NCI-H1436 treated with DMSO at 0.1 percent for 48 hours (cell line): ENCODE measurements at regions not wholly inside any gene's neighbourhood (a gene's known extent, or its start where the extent isn't known, plus 50 kb on each side); places are given as distances from the start of the nearest gene placed in this dataset.

Experiments used
- DNase-seq: peaks from one replicate; lab custom pipeline; 2025; lab: John Stamatoyannopoulos, UW

DNA sequence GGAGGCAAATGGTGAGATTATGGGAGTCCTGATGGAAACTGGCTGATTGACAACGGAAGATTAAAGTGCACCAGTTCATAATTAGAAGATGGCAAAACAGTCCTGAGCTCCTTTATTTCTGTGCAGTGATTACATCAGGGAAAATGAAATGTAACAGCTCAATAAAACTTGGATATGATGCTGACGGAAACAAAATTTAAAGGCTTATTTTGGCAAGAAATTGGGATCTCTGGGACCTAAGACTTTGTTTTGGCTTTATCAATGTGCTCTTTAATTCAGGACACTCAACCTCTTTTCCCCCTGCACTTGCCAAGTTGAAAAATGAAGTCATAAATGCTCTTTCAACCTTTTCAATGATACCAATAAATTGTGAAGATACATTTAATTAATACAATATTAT lies 226.8 kb downstream of the C6orf118 start:
- DNase-seq: no peak

DNA sequence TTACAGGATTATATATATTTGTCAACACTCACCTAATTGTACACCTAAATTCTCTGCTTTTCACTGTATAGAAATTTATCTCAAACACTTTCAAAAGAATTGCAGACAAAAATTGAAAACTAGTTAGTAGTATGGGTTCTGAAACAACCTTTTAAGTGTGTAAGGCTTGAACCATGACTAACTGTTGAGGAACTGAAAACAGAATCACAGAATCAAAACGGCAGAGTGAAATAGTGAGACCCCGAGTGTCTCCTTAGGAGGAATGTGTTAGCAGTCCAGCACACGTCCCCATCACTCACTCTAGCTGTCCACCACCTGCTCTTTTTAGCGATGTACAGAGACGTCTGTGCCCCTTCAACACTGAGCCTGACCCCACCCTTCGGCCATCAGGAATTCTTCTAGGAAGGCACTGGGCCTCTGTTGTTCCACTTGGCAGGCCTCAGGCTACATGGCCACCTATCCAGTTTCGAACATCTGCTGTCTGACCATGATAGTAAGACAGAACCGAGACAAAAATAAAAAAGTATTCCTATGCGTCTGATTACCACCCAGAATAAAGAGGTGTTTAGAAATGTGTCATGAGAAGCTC lies 227.4 kb downstream of the C6orf118 start:
- no peak for DNase-seq

DNA sequence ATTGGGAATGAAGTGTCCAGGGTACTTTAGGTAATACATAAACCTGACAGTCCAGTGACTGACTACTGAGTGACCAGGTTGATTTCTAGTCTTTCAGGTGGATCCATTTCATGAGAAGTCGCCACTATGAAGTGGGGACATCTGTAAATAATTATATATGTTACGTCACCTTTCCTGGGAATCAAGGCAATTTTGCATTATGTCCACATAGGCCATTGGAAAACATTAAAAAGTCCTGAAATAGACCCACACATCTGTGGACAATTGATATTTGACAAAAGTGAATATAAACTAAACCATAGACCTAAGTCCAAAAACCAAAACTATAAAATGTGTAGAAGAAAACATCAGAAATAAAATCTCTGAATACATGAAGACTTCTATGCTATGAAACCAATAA lies 231.5 kb downstream of the C6orf118 start:
- DNase-seq: no peak

DNA sequence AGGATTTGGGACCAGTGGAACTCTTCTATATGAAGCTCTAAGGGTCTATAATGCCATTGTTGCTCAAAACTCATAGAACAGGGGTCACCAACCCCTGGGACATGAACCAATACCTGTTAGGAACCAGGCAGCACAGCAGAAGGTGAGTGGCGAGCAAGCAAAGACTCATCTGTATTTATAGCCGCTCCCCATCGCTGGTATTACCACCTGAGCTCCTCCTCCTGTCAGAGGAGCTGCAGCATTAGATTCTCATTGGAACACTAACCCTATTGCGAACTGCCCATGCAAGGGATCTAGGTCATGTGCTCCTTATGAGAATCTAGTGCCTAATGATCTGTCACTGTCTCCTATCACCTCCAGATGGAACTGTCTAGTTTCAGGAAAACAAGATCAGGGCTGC lies 237.5 kb downstream of the C6orf118 start:
- DNase-seq: no peak

DNA sequence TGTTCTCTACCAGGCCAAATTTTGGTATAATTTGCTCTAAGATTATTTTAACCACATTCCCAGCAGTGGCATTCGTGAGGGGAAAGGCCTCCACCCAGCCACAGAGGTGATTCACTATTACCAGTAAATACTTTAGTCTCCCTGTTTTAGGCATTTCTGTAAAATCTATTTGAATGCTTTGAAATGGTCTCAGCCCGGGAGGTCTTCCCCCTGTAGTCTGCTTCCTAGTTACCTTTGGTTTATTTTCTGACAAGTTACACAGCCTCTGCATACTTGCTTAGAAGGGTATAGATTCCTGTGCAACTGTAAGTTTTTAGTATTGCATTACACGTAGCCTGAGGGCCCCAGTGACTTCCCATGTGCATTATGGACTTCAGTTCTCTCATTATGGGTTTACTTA lies 248.7 kb downstream of the C6orf118 start:
- DNase-seq: no peak

DNA sequence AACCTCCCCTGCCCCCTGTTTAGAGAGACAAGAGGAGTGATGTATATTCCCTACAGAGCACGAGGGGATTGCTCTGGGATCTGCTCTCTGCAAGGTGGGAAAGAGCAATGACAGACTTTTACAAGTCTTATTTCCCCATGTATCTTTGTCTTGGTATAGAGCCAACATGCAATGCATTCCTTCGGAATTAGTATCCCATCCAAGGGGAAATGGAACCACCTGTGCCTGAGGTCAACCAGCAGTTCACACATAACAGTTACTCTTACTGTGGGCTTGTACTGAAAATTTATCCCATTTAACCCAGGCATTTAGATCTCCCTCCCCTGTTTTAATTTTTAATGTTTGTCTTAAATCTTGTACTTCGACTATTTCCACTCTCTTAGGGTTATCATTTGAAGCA lies 250.4 kb downstream of the C6orf118 start:
- no peak for DNase-seq

DNA sequence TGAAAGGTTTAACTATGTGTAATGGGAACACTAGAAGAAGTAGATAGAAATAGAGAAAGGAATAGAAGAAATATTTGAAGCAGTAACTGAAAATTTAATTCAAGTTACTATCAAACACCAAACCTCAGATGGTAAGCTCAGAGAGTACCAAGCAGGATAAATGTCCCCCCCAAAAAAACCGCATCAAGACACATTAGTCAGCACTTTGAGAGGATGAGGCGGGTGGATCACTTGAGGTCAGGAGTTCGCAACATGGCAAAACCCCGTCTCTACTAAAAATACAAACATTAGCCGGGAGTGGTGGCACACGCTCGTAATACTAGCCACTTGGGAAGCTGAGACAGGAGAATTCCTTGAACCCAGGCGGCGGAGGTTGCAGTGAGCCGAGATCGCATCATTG lies 253.1 kb downstream of the C6orf118 start:
- no peak for DNase-seq

DNA sequence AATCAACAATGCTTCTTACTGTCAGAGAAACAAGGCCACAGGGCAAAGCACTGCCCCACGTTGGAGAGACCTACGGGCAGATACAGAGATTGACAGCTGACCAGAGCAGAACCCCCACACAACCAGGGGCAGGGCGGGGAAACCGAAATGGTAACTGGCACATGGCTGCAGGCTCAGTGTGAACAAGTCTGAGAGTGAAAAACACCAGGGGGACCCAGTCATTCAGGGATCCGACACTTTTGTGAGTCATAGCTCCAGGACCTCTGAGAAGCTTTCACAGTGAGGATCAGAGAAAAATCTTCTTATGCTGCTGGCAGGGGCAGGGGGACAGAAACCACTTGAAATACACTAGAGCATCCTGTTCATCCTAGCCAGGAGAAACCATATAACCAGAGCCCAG lies 254.2 kb downstream of the C6orf118 start:
- no peak for DNase-seq

DNA sequence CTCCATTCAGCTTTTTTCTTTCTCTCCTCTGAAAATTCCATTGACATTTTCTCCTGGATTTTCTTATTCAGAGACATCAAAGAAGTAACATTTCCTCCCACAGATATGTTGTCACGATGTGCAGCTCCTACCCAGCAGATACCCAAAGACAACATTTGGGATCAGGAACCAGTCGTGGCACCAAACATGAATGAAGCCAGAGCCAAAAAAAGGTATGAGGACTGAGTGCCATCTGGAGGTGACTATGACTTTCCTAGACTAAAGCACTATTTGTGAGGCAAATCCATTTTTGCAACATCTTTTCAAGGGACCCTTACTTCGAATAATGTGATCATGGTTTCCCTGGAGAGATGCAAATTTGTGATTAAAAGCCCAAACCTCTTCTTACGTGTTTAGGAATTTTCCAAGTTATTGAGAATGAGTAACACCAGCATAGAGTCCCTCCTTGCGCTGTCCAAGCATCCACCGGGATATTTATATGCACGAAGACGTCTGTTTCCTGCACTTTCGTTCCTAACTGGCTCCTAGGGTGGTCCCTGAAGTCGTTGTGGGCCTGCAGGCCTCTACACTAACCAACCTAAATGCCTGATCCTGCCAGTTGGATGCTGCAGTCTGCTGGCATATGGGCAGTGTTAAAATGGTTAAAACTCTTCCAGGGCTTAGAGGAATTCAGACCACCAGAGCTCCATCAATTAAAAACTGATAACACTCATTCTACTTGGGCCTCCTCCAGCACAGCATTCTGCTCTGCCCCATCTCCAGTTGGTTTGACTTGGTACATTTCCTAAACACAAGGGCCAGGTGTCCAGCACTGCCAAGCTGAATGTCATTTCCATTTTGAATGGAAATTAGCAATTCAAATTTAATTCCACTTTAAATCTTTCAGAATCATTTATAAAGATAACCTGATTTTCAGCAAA lies 256.6 kb downstream of the C6orf118 start:
- DNase-seq: no peak

DNA sequence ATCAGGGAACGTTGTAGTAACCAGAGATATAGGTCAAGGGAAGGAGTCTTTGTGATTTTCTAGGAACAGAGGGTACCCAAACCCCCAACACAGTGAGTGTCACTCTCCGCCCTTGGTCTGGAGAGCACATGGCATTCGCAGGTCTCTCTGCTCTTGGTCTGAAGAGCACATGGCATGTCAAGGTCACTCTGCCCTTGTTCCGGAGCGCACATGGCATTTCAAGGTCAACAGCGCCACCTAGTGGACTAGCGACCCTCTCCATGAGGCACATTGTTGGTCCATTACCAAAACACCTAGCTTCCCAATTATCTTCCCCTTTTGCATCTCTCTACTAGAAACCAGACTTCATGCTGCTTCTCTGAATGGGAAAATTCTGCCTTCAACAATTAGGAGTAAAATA lies 260.0 kb downstream of the C6orf118 start:
- DNase-seq: no peak

DNA sequence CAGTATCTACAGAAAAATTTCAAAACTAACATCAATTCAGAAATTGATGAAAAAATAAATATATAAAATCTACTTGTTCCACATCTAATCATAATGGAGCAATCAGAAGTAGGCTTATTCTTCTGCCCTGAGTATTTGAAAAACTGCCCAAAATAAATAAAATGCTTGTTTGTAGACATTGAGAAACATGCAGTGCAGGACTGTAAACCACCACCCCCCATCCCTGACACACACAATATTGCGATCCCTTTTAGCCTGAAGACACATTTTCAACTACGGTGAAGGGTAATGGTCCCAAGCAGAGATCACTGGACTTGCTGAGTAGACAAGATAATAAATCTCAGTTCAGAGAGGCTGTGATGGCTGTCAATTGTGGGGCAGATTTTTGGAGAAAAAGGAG lies 261.5 kb downstream of the C6orf118 start:
- DNase-seq: no peak

DNA sequence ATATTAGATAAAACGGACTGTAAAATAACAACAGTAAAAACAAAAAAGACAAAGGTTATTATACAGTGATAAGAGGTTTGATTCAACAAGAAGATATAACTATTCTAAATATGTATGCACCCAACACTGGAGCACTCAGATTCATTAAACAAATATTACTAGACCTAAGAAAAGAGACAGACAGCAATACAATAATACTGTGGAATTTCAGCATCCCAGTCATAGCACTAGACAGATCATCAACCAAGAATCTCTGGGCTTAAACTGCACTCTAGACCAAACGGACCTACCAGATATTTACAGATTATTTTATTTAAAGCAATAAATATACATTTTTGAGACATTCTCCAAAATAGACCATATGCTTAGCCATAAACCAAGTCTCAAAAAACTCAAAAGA lies 263.8 kb downstream of the C6orf118 start:
- DNase-seq: no peak

DNA sequence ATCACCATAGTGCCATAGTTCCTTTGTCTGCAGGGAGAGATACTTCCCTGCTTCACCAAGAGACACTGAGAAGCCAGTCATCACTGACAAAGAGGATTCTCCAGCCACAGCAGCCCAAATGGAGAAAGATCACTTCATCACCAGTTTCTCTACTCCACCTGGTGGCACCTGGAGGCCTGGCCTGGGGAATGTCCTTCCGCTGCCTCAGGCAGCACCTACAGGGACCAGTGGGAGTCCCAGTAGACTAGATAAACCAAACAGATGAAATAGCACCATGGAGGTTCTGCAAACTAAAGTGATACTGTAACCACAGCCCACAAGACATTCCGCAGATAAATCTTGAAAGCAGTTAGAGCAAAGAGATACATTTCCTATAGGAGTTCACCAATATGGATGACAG lies 266.5 kb downstream of the C6orf118 start:
- DNase-seq: no peak

DNA sequence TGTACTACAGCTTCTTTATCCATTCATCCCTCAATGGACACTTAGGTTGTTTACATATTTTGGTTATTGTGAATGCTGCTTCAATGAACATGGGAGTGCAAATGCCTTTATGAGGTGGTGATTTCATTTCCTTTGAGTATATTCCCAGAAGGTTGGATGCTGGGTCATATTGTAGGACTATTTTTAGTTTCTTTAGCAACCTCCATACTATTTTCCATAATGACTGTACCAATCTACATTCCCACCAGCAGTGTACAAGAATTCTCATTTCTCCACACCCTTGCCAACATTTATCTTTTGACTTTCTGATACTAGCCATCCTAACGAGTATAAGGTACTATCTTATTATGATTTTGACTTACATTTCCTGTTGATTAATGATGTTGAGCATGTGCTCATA lies 269.0 kb downstream of the C6orf118 start:
- no peak for DNase-seq

DNA sequence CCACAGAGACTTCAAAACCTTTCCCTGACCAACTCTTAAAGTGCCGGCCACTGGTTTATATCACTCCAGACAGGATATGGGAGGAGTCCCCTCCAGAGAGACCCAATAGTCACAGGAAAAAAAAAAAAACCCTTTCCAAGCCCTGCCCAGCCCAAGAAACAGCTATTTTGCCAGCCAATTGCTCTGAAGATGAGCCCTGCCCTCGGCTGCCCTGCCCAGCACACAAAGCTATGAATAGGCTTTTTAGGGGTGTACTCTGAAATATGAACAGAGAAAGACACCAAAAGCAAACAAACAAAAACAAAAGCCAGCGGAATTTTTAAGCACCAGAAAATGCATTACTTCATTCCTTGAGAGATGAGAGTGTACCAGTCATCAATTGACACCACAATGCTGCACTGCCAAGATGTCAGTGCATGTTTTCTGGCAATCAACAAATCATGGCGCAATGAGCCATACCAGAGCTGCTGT lies 275.1 kb downstream of the C6orf118 start:
- no peak for DNase-seq

DNA sequence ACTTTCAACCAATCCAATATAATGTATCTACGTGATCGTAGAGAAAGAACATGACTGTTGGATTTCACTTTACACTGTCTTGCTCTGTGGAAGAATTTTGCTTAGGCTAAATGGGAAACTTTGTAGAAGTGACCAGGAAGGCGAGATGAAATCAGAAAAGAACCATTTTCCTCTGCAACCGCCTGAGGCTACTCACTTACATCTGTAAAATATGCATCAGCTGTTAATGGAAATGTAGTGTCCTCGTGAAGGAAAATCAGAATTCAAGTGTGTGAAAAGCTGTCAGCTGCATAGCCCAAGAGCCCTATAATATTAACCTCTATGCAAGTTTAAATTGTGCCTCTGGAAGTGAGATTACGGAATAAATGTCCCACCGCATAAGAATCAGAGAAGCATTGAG lies 277.9 kb downstream of the C6orf118 start:
- DNase-seq: no peak

DNA sequence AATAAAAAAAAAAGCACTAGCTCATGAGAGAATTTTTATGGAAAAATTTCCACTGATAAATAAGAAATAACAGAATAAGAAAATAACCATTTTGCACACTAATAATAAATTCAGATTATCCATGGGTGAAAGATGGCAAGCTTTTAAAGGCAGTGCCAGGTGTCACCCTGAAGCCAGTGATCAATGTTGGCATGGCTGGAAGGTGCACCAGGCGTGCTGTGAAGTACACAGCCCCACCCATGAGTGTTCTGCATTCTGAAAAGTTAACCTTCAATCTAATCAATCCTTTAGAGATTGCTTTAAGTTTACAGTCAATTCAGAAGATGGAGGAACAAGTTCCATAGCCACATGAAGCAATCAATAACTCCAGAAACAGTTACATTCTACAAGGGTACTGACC lies 284.4 kb downstream of the C6orf118 start:
- no peak for DNase-seq

DNA sequence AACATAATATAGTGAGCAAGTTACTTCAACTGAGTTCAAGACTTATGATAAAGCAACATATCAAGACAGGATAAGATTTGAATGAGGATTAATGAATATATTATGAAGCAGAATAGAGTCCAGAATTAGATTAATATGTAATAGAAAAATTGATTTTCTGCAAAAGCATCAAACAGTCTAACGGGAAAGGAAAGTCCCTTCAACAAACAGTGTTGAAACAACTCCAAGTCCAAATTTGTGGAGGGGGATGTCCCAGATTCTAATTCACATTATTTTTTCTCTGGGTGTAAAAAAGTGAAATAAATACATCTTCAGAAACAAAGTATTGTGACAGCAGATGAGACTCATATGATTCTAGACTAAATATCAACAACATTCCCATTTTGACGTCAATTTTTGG lies 289.7 kb downstream of the C6orf118 start:
- no peak for DNase-seq

DNA sequence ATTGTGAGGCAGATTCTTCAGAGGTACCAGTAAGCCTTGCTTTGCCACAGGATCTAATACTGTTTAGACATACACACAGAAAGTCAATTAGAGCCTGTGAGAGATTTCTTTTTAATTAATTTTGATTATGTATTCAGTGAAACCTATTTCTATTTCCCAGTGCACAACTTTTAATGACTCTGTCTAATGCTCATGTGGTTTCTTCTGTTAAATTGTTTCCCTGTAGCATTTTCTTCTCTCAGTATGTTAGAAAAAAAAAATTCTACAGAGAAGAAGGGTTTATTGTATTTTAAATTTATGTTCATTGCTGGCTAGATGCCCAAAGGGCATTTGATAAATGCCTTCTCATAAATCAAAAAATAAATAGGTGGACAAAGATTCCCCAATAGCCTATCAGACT lies 293.7 kb downstream of the C6orf118 start:
- no peak for DNase-seq

DNA sequence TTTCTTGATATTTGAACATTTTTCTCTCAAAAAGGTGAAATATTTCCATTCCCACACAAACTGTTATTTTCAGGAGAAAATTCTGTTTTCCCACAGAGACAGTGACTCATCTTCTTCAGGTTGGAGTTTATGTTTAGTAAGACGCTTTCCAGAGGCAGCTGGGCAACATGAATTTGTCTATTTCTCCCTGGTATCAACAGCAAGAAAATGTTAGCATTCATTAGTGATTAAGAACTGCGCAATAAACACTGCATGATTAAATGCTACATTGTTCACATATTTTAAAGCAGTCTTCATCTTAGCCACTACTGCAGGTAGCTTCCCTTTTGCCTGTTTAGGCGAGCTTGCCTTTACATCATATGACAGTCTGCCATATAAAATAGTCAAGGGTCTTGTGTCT lies 295.7 kb downstream of the C6orf118 start:
- DNase-seq: no peak

DNA sequence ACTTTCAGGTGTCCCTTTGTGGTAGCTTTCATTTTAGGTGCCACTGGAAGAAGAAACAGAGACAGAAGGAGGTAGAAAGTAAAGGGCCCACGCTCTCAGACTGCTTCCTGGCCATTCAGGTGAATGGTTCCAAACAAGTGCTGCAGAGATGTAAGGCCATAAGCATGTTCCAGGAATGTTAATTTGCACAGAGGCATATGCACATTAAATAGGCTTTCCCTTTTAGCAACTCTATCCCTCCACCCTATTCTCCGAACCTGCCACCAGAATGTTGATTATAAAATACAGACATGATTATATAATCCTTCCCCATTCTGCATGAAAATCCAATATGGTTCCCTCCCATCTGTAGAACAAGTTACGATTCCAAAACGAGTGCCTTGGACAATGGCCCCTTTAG lies 297.2 kb downstream of the C6orf118 start:
- DNase-seq: no peak

DNA sequence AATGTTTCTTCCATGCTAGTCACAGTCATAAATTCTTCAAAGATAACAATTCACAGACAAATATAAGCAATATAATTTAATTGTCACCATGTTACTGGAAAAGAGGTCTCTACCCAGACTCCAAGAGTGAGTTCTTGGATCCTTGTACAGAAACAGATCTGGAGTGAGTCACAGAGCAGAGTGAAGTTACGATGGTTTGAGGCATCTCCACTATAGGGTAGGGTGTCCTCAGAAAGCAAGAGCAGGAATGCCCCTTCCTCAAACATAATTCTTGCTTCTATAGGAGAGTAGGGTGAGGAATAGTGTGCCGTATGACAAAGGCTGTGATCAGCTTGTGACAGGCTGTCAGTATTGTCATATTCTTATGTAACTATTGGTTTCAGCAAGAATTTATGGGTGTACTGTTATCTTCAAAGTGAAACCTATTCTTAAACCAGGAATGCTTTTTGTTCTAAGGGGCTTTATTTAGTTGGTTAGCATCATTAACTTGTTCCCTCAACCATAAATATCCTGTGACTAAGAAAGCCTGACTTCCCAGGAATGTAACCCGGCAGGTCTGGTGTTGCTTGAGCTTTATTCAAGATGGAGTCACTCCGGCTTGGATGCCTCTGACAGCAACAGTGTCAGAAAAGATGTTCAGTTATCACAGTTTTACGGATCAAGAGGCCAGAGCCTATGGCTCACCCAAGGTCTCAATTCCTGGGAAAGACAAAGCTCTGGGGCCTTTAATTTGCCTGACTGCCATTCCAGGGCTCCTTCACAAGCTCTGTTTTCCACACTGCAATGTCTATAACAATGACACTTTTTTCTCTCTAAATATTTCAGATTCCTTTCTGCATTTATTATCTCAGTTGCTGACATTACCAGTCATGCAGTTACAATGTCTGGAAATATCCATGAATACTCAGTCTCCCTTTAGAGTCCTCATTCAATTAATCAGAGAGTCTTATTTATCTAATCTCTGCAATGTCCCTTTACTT lies 298.6 kb downstream of the C6orf118 start:
- DNase-seq: no peak
